GM18951 (cell line): ENCODE measurements at regions not wholly inside any gene's neighbourhood (a gene's known extent, or its start where the extent isn't known, plus 50 kb on each side); places are given as distances from the start of the nearest gene placed in this dataset.

Experiments
- POLR2A ChIP-seq: IDR thresholded peaks from 4 replicates; pipeline ENCODE4 v1.6.1; 2011; ENCODE audit warnings: mild to moderate bottlenecking; ENCODE audit not compliant: insufficient read length, insufficient read depth; ENCODE audit errors: extremely low read depth
- in situ Hi-C: fragments of 300-500 bp; cut with MboI; formaldehyde crosslinking; loops from one replicate; pipeline ENCODE4 v1.12.0; 2022; ENCODE audit warnings: low sequenced_read_pairs, mixed read lengths, inconsistent platforms; ENCODE audit not compliant: unreplicated experiment

DNA sequence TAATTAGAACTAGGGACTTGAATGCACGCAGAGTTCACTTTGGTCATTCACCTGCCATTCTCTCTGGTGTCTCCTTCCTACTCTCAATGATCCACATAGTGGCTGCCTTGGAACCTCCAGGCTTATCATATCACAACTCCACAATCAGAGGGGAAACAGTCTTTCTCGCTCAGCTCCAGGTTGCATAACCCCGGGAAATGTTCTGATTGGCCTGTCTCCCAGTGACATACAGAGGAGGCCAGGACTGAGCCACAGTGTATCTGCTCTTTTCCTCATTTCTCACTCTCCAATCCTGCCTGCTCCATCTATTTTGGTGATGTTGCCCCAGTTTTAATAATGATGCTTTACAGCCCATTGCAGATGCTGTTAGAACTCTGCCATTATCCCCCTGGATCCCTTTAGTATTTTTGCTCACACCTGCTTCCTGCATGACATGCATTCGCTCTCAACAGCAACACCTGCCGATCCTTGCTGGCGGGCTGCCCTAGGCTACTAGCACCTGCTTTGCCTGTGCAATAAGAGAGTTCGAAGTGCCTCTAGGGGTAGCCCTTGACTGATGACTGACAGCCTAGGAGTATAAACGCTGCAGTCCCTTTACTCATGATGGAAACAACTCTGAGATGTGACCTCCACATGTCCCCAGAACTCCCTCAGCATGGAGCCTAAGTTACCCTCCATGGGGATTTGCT, 211.3 kb upstream of the RPS6KA3 start:
- in situ Hi-C loops: no loop called here
- no peak for TF ChIP-seq POLR2A

DNA sequence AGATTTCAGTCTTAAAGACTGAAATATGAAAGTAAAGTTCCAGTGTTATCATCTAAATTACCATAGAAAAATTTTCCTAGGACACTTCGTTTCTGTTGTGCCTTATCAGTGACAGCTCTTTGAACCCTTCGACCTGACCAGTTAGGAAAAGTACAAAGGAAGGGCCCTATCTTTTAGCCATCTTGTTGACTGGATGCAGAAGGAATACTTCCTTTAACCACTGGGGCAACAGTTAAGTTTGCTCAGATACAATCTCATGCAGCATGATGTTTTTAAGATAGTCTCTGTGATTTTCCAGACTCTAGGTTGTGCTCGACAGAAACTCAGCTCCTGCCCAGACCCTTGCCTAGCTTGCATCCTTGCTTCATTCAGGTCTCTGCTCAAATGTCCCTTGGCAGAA, 210.5 kb upstream of the RPS6KA3 start:
- TF ChIP-seq POLR2A: no peak
- in situ Hi-C loops: no loop called here

DNA sequence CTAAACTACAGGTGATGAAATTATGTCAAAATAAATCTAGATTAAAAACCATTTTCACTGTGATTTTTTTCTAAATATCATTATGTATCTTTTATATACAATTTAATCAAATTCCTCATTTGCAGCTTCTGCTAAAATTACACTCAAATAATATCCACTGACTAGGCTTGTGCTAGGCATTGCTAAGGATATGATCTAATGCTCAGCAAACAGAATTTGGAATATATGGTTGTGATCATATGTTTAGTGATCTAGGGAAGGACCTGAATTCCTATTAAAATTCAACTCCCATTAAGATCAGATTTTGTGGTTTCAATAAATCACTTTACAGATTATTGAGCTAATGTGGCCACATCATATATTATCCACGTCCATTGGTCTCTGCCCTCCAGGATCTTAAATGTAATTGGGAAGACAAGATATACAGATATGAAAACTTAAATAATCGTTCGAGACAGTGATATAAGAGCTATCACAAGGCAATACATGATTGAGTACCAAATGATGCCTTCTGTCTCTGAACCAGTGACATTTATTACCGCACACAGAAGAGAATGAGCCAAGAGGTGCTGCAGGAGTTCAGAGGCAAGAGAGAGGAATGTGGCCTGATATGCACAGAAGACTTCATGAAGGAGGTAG, 206.0 kb upstream of the RPS6KA3 start:
- in situ Hi-C loops: no loop called here

DNA sequence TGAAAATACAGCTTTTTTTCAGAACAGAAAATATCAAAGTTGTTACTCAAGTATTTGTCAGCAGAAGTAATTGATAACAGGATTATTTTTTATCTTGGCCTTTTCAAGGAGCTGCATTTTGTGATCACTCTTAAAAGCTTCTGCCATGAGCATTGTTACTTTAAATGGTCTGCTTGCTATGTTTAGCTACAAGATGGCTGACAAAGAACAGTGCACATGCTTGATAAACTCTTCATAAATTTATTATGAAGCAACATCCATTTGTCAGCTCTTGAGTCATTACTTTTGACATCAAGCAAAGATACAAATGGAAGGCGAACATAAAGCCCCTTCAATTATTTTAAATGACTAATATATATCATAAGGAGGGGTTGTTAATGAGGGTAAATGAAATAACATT, 205.4 kb upstream of the RPS6KA3 start:
- in situ Hi-C loops: no loop called here

More for the DNA sequence above, 206.0 kb upstream of the RPS6KA3 start:
- no peak for TF ChIP-seq POLR2A

DNA sequence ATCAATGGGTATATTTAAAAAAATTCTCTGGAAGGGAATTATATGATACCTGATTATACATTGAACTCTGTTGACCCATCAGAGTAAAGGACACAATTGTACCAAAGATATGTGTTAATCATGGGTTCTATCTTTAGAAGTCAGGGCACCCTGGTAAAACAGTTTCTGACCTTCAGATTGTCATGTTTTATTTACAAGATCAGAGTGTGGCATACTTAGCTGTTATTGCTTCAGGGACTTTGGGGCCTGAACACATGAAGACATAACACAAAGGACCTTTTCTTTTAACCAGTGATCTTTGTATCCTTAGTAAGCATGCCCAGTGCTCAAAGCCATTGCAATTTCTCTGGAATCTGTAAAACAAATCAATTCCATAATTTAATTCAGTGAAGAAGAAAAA, 204.8 kb upstream of the RPS6KA3 start:
- TF ChIP-seq POLR2A: no peak
- in situ Hi-C loops: no loop called here

More for the DNA sequence above, 205.4 kb upstream of the RPS6KA3 start:
- no peak for TF ChIP-seq POLR2A

DNA sequence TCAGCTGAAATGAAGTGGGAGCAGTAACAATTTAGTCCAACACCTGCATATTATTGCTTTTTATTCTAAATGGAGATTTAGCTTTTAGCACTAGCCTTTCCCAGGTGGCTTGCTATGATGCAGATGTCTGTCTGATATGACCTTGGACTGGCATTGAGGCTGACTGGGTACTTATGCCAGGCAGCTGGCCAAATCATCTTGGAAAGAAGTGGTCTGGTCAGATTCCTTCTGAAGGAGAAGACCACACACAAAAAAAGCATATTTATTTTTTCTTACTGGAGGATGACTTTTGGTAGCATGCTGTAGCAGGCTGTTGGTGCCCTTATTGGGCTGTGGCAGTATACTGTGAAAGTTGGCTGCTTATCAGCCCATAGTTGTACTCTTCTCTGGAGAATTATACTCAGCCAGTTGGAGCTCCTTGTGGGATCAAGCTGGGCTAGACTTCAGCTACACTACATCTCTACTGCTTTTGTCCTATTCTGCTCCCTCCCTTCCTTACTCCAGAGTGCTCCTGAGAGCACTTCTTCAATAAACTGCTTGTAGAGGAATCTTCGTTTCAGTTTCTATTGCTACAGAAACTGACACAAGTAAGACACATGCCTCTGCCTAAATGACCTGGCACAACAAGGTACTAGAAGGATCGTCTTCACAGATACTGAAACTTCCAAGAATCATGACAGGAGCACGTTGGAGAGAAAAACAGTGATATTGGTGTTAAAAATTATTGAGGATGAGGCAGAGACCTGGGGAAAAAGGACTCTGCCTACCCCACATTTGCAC, 196.8 kb upstream of the RPS6KA3 start:
- in situ Hi-C loops: no loop called here
- TF ChIP-seq POLR2A: no peak

DNA sequence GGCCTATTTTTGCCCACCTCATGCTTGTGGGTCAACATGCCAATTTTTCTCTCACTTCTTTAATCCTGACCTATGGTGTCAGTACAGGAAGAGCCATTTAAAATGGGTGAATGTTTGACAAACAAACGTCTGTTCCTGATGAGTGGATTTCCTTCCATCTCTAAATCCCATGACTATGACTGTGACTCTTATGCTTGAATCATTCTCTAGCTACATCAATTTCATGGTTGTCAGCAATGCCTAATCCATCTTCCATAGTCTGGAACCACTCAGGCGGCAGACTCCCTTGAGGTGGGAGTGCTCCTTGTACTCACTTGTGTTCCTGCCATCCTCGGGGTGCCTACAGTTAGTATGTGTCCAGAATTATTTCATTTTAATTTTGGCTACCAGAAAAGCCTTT, 194.9 kb upstream of the RPS6KA3 start:
- in situ Hi-C loops: no loop called here
- TF ChIP-seq POLR2A: no peak

DNA sequence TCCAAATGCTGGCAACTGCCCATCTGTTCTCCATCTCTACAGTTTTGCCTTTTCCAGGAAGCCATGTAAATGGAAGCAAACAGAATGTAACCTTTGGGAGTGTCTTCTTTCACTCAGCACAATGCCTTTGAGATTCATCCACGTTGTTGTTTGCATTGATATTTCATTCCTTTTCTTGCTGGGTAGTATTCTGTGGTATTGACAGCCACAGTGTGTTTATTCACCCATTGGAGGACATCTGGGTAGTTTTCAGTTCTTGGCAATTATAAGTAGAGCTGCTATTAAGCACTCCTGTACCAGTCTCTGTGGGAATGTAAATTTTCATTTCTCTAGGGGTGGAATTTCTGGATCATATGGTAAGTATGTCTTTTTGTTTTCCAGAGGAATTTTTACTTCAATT, 194.3 kb upstream of the RPS6KA3 start:
- in situ Hi-C loops: no loop called here
- TF ChIP-seq POLR2A: no peak

DNA sequence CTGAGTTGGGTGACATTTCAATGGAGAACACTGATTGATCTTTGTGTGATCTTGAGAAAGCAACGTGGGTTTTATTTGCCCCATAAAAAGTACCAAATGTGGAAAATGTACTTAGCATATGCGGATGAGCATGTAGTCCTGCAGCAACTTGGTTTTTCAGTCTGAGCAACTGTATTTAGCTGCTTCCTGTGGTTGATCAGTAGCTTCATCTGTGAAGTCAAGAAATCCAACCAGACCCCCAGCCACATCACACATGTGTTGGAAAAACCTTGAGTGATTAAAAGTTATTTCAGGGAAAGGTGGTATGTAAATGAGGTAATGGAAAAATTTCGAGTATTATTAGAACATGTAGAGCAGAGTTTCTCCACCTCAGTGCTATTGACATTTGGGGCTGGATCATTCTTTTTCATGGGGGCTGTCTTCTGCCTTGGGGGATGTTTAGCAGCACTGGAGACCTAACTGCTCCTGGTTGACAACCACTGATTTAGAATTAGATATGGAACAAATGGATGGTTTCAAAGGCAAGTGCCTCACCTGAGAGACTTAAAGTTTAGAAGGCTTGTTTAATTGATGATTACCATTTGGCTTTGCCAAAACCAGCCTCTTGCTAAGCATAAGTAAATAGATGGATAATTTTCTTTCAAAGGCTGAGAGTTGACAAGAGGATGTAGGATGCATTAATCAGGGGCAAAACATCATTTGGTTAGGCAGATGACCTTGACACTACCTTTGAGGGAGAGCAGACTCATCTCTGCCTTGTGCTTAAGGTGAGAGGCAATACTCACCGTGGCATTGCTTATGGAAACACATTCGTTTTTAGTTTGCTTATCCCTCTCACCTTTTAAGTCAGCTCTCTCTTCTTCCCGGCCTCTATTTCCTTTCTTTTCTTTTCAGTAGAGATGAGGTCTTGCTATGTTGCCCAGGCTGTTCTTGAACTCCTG, 193.0 kb upstream of the RPS6KA3 start:
- in situ Hi-C loops: no loop called here
- no peak for TF ChIP-seq POLR2A

DNA sequence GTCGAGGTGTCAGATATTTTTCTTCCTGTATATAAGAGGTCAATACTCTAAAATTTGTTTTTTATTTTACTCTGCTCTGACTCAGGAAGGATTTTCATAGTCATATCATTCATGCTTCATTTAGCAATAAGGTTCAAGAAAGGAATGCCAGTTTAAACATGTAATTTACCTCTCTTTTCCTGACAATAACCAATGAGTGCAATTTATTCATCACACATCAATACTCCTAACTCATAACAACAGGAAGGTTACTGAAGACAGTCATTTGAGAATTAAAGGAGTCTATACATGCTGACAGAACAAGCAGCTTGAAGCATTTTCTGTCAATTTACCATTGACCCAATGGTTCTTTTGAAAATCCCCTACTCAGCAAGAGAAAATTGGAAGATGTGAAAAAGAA, 190.3 kb upstream of the RPS6KA3 start:
- in situ Hi-C loops: no loop called here
- TF ChIP-seq POLR2A: no peak

DNA sequence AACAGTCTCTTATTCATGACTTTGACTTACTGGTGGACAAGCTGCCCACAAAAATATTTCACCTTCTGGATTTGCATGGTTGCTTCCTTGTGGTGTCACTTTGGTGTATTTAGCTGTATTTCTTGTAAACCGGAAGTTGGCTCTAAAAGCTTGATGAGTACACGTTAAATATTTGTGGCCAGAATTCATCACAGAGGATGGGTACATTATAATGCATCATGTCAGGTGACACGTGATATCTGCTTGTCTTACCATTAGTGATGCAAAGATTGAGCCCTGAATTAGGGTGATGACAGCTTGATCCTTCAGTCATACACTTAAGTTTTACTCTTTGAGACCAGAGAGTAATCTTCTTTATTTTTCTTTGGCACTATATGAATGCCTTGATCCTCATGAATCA, 188.3 kb upstream of the RPS6KA3 start:
- in situ Hi-C loops: no loop called here

DNA sequence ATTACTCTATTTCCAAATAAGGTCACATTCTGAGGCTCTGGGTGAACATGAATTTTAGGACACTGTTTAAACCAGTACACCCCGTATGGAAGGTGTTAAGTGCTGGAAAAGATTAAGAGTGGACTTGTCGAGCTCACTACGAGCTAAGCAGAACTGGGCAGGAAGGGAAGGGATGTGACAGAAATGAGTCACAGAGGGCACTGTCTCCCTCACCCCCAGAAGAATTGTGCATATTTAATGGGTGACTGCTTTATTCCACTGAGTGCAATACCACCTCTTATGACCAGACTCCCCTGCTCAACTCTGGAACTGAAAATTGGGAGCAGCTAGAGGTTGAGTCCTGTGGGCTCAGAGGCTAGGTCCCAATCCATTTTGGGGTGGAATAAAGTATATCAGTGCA, 187.4 kb upstream of the RPS6KA3 start:
- in situ Hi-C loops: no loop called here
- no peak for TF ChIP-seq POLR2A

More for the DNA sequence above, 188.3 kb upstream of the RPS6KA3 start:
- no peak for TF ChIP-seq POLR2A

DNA sequence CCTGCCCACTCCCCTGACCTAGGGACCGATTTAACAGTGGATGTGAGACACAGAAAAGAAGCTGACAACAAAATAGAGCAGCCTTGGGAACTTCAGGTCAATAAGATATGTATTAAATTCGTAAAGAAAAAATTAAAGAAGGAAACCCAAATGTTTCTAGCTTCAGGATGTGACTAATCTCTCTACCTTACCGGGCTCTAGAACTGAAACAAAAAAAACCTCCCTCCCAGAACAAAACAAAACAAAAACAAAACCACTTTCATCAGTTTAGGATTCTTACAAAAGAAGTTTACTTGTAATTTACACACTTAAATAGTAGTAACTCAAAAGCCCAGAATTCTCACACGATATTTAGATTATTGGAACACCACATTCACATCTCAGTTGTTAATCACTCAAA, 185.8 kb upstream of the RPS6KA3 start:
- no peak for TF ChIP-seq POLR2A
- in situ Hi-C loops: no loop called here
